ENCODE measurements at regions not wholly inside any gene's neighbourhood (a gene's known extent, or its start where the extent isn't known, plus 50 kb on each side); places are given as distances from the start of the nearest gene placed in this dataset.

DNA sequence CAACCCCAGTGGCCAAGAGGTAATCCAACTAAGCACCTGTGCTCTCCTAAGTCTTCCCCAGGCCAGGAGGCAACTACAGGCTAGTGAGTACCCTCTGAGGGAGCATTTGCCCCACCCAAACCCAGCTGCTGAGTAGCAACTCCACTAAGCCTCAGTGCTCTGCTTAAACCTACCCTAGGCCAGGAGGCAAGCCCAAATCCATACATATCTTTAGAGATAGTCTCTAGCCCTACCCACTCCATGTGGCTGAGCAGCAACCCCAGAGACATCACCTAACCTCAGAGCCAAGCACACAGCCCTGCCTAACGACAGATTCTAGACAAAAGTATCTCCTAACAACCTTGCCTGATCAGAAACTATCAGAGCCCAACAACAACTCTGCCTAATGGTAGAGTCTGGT is 132.8 kb upstream of the TTC14 start:
- H3K79me1 ChIP-seq (ENCODE audit: low read length) = no peaks in the 10 kb centered on the region
- H3K36me3 ChIP-seq (ENCODE audit: control insufficient read depth in 1 of 2, insufficient read depth in 2 of 2, low read length in 2 of 2) = no peaks in the 10 kb centered on the region
- no peak overlapping the region for H3K4me3 ChIP-seq (ENCODE audit: low read depth, low read length)
- no peak overlapping the region for H3K18ac ChIP-seq (ENCODE audit: low read length)
- H3K4me2 ChIP-seq (ENCODE audit: low read length) = no peak overlapping the region
- no peak overlapping the region for H3K4ac ChIP-seq (ENCODE audit: low read depth, low read length)
- no peak overlapping the region for H2BK5ac ChIP-seq (ENCODE audit: low read depth, low read length, poor library complexity)
- no peak overlapping the region for H3K14ac ChIP-seq (ENCODE audit: low read length)
- H2AK5ac ChIP-seq (ENCODE audit: low read length) = no peak overlapping the region
- no peaks in the 10 kb centered on the region for H3K4me1 ChIP-seq (ENCODE audit: control insufficient read depth in 1 of 2, insufficient read depth in 2 of 2, low read length in 2 of 2)
- H4K91ac ChIP-seq (ENCODE audit: low read depth, low read length) = no peak overlapping the region
- WGBS (ENCODE audit: extremely low coverage, insufficient coverage, insufficient read length) = no CpG with 5 or more reads among the region's 1 CpG
- H2AFZ ChIP-seq (ENCODE audit: insufficient read depth, low read length, poor library complexity) = no peak overlapping the region
- no peaks in the 10 kb centered on the region for H3K27me3 ChIP-seq (ENCODE audit: insufficient read depth, low read length)
- no peak for DNase-seq
- H3K9ac ChIP-seq (ENCODE audit: low read length) = no peak overlapping the region
- H2BK120ac ChIP-seq (ENCODE audit: insufficient read depth, low read length, poor library complexity) = no peak overlapping the region
- H4K12ac ChIP-seq (ENCODE audit: low read depth, low read length) = no peak overlapping the region
- H3K23ac ChIP-seq (ENCODE audit: low read length) = no peak overlapping the region
- H2BK12ac ChIP-seq (ENCODE audit: low read length) = no peak overlapping the region
- H3K79me2 ChIP-seq (ENCODE audit: control insufficient read depth, insufficient read depth, low read length, poor library complexity) = no peaks in the 10 kb centered on the region
- no peak overlapping the region for H4K8ac ChIP-seq (ENCODE audit: low read depth, low read length)
- no peak overlapping the region for H3K27ac ChIP-seq (ENCODE audit: low read depth, low read length)
- H3K9me3 ChIP-seq (ENCODE audit: insufficient read depth, low read depth, low read length) = no peaks in the 10 kb centered on the region

DNA sequence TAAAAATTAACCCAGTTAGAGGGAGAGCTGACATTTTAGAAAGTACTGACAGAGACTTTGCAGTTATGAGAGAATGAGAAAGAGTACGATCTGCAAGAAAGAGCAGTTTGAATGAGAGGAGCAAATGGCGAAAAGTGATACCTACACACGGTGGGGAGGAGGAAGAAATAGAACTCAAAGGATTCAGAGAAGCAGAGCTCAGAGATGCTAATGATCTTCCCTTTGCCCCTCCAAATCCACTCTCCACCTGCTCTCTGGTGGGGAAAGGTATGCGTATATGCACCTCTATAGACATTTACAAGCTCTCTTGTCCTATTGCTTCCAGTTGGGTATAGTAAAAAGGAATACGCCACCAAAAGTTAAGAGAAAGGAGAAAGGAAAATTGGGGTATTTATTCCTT is 123.3 kb upstream of the TTC14 start:
- Histone ChIP-seq H4K8ac (ENCODE audit: low read depth, low read length) (no peak overlapping the region), H4K91ac (ENCODE audit: low read depth, low read length) (no peak overlapping the region), H3K9me3 (ENCODE audit: insufficient read depth, low read depth, low read length) (no peaks in the 10 kb centered on the region), H3K4me1 (ENCODE audit: control insufficient read depth in 1 of 2, insufficient read depth in 2 of 2, low read length in 2 of 2) (no peaks in the 10 kb centered on the region), H3K14ac (ENCODE audit: low read length) (no peak overlapping the region), H3K4me3 (ENCODE audit: low read depth, low read length) (no peak overlapping the region), H2BK12ac (ENCODE audit: low read length) (no peak overlapping the region), H3K36me3 (ENCODE audit: control insufficient read depth in 1 of 2, insufficient read depth in 2 of 2, low read length in 2 of 2) (no peaks in the 10 kb centered on the region), H3K79me2 (ENCODE audit: control insufficient read depth, insufficient read depth, low read length, poor library complexity) (no peaks in the 10 kb centered on the region), H3K9ac (ENCODE audit: low read length) (no peak overlapping the region), H3K18ac (ENCODE audit: low read length) (no peak overlapping the region), H2AK5ac (ENCODE audit: low read length) (no peak overlapping the region), H2BK5ac (ENCODE audit: low read depth, low read length, poor library complexity) (no peak overlapping the region), H3K79me1 (ENCODE audit: low read length) (no peaks in the 10 kb centered on the region), H2AFZ (ENCODE audit: insufficient read depth, low read length, poor library complexity) (no peak overlapping the region), H3K27ac (ENCODE audit: low read depth, low read length) (no peak overlapping the region), H4K12ac (ENCODE audit: low read depth, low read length) (no peak overlapping the region), H3K23ac (ENCODE audit: low read length) (no peak overlapping the region), H3K4me2 (ENCODE audit: low read length) (no peak overlapping the region), H3K27me3 (ENCODE audit: insufficient read depth, low read length) (no peaks in the 10 kb centered on the region), H2BK120ac (ENCODE audit: insufficient read depth, low read length, poor library complexity) (no peak overlapping the region), H3K4ac (ENCODE audit: low read depth, low read length) (no peak overlapping the region)
- WGBS (ENCODE audit: extremely low coverage, insufficient coverage, insufficient read length) = no CpG with 5 or more reads among the region's 5 CpGs
- DNase-seq = no peak

DNA sequence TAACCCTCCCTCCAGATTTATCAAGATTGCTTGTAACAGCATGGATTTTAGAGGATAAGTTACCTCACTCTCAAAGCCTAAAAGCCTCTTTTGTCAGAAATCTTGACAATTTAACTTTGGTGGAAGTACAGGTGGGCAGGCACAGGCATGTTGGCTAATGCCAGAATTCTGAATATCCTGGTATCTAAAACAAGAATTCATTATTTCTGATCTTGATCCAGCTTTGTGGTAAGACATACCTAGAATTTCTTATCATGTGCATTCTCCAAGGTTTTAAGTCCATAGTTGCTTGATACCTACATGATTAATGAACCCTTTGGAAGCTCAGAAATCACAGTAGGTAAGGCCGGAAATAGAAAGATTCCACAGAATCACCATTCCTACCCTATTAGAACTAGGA is 109.9 kb upstream of the TTC14 start:
- Histone ChIP-seq H2BK5ac (ENCODE audit: low read depth, low read length, poor library complexity) (no peak overlapping the region), H2AFZ (ENCODE audit: insufficient read depth, low read length, poor library complexity) (no peak overlapping the region), H2BK12ac (ENCODE audit: low read length) (no peak overlapping the region), H3K4ac (ENCODE audit: low read depth, low read length) (no peak overlapping the region), H3K4me3 (ENCODE audit: low read depth, low read length) (no peak overlapping the region), H3K9ac (ENCODE audit: low read length) (no peak overlapping the region), H3K18ac (ENCODE audit: low read length) (no peak overlapping the region), H3K27ac (ENCODE audit: low read depth, low read length) (no peak overlapping the region), H3K23ac (ENCODE audit: low read length) (no peak overlapping the region), H2BK120ac (ENCODE audit: insufficient read depth, low read length, poor library complexity) (no peak overlapping the region), H3K9me3 (ENCODE audit: insufficient read depth, low read depth, low read length) (no peaks in the 10 kb centered on the region), H3K4me1 (ENCODE audit: control insufficient read depth in 1 of 2, insufficient read depth in 2 of 2, low read length in 2 of 2) (peaks cover 0 to 3% of the 10 kb centered on the region in 2 experiments), H4K8ac (ENCODE audit: low read depth, low read length) (no peak overlapping the region), H4K12ac (ENCODE audit: low read depth, low read length) (no peak overlapping the region), H3K36me3 (ENCODE audit: control insufficient read depth in 1 of 2, insufficient read depth in 2 of 2, low read length in 2 of 2) (no peaks in the 10 kb centered on the region), H3K79me1 (ENCODE audit: low read length) (no peaks in the 10 kb centered on the region), H3K4me2 (ENCODE audit: low read length) (no peak overlapping the region), H4K91ac (ENCODE audit: low read depth, low read length) (no peak overlapping the region), H2AK5ac (ENCODE audit: low read length) (no peak overlapping the region), H3K14ac (ENCODE audit: low read length) (no peak overlapping the region), H3K79me2 (ENCODE audit: control insufficient read depth, insufficient read depth, low read length, poor library complexity) (no peaks in the 10 kb centered on the region), H3K27me3 (ENCODE audit: insufficient read depth, low read length) (no peaks in the 10 kb centered on the region)
- DNase-seq = no peak
- WGBS (ENCODE audit: extremely low coverage, insufficient coverage, insufficient read length) = no CpG with 5 or more reads among the region's 1 CpG

DNA sequence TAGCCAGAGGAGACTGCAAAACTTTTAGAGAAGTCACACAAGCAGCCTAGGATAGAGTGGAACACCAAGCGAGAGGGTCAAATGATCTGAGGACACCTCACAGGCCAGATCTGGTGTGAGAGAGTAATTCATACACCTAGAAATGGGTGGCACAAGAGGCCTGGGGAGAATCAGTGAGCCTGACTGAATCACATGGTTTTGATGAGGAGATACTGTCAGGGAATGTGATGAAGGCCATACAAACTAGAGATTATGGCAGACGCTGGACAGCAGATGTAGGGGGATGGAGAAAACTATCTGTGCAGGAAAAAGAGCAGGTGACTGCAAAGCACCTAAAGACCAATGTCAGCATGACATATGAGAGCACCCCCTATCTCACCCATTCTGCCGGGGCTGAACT is 105.0 kb upstream of the TTC14 start:
- Histone ChIP-seq H4K8ac (ENCODE audit: low read depth, low read length) (no peak overlapping the region), H3K79me2 (ENCODE audit: control insufficient read depth, insufficient read depth, low read length, poor library complexity) (no peaks in the 10 kb centered on the region), H3K36me3 (ENCODE audit: control insufficient read depth in 1 of 2, insufficient read depth in 2 of 2, low read length in 2 of 2) (no peaks in the 10 kb centered on the region), H3K79me1 (ENCODE audit: low read length) (no peaks in the 10 kb centered on the region), H3K4ac (ENCODE audit: low read depth, low read length) (no peak overlapping the region), H3K18ac (ENCODE audit: low read length) (no peak overlapping the region), H2AK5ac (ENCODE audit: low read length) (no peak overlapping the region), H3K4me2 (ENCODE audit: low read length) (no peak overlapping the region), H2AFZ (ENCODE audit: insufficient read depth, low read length, poor library complexity) (no peak overlapping the region), H3K14ac (ENCODE audit: low read length) (no peak overlapping the region), H3K4me1 (ENCODE audit: control insufficient read depth in 1 of 2, insufficient read depth in 2 of 2, low read length in 2 of 2) (peaks cover 0 to 3% of the 10 kb centered on the region in 2 experiments), H2BK5ac (ENCODE audit: low read depth, low read length, poor library complexity) (no peak overlapping the region), H3K9me3 (ENCODE audit: insufficient read depth, low read depth, low read length) (no peaks in the 10 kb centered on the region), H4K91ac (ENCODE audit: low read depth, low read length) (no peak overlapping the region), H3K23ac (ENCODE audit: low read length) (no peak overlapping the region), H3K9ac (ENCODE audit: low read length) (no peak overlapping the region), H2BK12ac (ENCODE audit: low read length) (no peak overlapping the region), H3K27ac (ENCODE audit: low read depth, low read length) (peak overlapping the region; percentile 17), H3K4me3 (ENCODE audit: low read depth, low read length) (no peak overlapping the region), H3K27me3 (ENCODE audit: insufficient read depth, low read length) (no peaks in the 10 kb centered on the region), H2BK120ac (ENCODE audit: insufficient read depth, low read length, poor library complexity) (no peak overlapping the region), H4K12ac (ENCODE audit: low read depth, low read length) (no peak overlapping the region)
- no CpG with 5 or more reads among the region's 3 CpGs for WGBS (ENCODE audit: extremely low coverage, insufficient coverage, insufficient read length)
- no peak for DNase-seq

Measured in trophoblast cell (in vitro differentiated cells and primary cell).